ENCODE measurements at regions not wholly inside any gene's neighbourhood (a gene's known extent, or its start where the extent isn't known, plus 50 kb on each side); places are given as distances from the start of the nearest gene placed in this dataset.

DNA sequence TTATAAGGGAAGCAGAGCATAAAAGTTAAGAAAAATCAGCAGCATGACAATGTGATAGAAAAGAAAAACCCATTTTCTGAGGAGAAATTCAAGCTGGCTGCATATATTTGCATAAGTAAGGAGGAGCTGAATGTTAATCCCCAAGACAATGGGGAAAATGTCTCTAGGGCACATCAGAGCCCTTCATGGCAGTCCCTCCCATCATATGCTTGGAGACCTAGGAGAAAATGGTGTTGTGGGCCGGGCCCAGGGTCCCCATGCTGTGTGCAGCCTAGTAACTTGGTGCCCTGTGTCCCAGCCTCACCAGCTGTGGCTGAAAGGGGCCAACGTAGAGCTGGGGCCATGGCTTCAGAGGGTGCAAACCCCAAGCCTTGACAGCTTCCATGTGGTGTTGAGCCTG lies 100.6 kb upstream of the PLPPR4 start:
- no peak for DNase-seq (ENCODE audit: low read depth)

GRCh38 chr1:99170516-99170915 lies 93.8 kb upstream of the PLPPR4 start:
- DNase-seq (ENCODE audit: low read depth): no peak

DNA sequence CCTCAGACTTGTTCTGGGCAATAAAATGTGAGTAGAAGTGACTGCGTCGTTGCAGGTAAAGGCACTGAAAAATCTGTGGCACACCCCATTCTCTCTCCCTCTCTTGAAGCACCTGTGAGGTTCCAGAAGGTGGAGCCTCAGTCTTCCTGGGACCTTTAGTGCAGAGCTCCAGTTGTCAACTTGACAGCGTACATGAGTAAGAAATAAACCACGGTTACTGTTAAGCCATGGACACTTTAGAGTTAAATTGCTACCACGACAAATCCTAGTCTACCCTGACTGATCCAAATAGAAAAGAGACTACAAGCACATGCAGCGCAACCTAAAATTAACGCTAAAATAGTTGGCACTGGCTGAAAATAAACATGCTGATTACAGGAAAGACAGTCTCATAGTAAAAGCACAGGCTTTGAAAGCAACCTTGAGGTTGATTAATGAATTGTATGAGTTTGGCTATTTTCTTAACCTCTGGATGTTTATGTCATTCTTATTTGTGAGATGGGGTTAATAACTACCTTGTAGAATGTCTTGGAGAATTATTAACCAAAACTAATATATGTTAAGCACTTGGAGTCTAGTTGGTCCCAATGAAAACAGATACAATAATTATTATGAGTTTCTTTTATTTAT lies 93.0 kb upstream of the PLPPR4 start:
- no peak for DNase-seq (ENCODE audit: low read depth)

GRCh38 chr1:99173282-99173681 lies 91.0 kb upstream of the PLPPR4 start:
- DNase-seq (ENCODE audit: low read depth): no peak

GRCh38 chr1:99173900-99174299 lies 90.4 kb upstream of the PLPPR4 start:
- DNase-seq (ENCODE audit: low read depth): no peak

DNA sequence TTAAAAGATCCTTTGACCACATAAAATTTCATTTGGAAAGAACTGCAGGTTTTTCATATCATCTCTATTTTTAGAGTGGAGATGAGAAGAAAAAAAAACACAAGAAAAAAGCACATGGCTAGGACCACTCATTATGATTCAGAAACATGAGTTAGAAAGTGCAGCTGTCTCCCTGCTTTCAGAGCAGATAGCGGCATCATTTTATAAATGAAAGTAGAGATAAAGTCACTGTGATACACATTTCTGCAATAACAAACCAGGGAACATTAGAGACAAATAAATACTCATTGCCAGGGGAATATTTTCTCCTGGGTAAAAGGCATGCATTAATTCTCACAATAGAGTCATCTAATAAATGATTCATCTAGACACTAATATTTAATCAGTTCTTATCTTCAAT lies 87.5 kb upstream of the PLPPR4 start:
- DNase-seq (ENCODE audit: low read depth): no peak

DNA sequence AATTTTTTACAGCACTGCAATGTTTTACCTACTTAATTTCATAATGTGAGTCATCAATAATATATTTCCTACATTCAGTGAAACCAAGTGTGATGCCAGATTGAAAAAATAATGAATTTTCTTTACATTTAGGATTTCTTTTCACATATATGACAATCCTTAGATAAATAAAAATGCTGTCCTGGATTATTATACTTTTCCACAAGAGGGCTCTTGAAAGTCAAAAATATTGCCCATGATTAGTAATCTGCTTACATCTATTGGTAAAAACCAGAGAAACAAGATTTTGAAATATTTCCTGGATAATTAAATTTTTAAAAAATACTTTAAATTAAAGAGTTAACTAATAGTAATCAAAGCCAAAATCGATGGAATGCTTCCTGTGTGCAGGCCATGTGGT lies 86.8 kb upstream of the PLPPR4 start:
- no peak for DNase-seq (ENCODE audit: low read depth)

DNA sequence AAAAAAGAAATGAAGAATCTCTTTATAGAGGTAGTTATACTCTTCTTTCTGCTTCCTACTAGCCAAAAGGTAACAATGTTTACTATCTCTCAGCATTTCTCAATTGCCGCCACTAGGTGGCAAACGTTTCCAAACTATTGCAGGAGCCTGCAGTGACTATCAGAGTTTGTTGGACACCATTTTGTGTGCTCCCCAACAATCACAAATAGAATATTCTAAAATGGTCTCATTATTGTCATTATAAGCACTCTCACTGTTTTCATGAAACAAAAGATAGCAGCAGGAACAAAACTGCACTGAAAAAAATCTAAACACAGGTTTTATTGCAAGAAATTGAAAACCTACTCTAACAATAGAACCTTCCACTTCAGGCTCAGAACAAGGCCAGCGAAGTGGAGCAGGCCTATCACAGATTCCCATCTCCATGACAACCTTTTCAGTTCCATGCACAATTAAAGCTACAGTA lies 83.9 kb upstream of the PLPPR4 start:
- peak; percentile 54 for DNase-seq (ENCODE audit: low read depth)

DNA sequence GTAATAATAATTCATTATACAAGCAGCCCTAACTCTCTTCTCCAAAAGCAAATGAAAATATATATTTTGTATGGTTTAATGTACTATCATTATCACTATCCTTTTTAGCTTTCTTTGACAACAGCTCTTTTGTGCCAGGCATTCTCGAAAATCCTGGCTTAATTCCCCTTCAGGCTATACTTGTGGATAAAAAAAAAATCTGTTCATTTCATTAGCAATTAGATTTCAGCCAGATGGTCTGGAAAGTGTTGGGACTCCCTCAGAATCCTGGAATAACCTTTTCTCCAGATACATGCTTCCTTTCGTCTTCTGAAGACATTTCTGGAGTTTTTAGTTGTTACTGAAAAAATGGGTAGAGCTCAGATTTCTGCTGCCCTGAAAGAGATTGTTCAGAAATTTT lies 83.4 kb upstream of the PLPPR4 start:
- no peak for DNase-seq (ENCODE audit: low read depth)

- DNase-seq (ENCODE audit: low read depth): no peak
Observed at GRCh38 chr1:99181892-99182291, 82.4 kb upstream of the PLPPR4 start.

GRCh38 chr1:99185196-99185595 lies 79.1 kb upstream of the PLPPR4 start:
- no peak for DNase-seq (ENCODE audit: low read depth)

DNA sequence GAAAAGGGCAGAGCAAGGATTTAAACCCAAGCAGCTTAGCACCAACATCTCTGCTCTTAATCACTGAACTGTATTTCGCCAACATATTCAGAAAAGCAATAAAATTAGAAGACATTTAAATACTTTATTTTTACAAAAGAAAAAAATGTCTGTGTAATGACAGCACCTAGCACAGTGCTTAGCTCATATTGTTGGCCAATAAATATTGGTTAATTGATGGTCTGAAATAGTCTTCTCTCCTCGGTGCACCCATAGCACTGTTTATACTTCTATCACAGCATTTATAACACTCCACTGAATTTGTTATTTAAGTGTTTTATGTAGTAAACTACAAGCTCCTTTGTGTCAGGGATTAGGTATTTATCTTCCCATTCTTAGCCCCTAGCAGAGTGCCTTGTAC lies 70.9 kb upstream of the PLPPR4 start:
- no peak for DNase-seq (ENCODE audit: low read depth)

DNA sequence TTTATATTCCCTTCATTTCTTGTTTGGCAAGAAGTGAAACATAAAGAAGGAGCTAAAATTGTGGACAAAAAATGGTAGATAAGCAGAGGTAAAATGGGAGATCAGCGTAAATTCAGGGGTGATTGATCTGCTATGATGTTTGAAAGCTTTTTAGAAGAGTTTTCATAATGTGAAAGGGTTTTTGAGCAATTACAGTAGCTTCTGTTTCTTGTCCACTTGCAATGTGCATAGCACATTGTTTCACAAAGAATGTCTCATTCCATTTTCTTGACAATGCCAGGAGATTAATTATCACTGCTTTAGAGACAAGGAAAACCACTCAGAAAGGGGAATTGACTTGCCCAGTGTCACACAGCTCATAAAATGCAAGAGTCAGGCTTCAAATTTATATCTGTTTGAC lies 65.9 kb upstream of the PLPPR4 start:
- no peak for DNase-seq (ENCODE audit: low read depth)

- DNase-seq (ENCODE audit: low read depth): no peak
Observed at GRCh38 chr1:99207216-99207615, 57.1 kb upstream of the PLPPR4 start.

All from activated T-cell treated with anti-CD3 and anti-CD28 coated beads for 1 hour (primary cell).